Right atrium auricular region (tissue), 2 donors: ENCODE measurements at regions not wholly inside any gene's neighbourhood (a gene's known extent, or its start where the extent isn't known, plus 50 kb on each side); places are given as distances from the start of the nearest gene placed in this dataset.

Source experiments
- DNase-seq: peaks from one replicate; pipeline ENCODE4 v3.0.0-alpha.2; 2019; ENCODE audit warnings: low spot score
- H3K27ac ChIP-seq, 2 donors: fragments of 200-600 bp; sonication (generic); 1 replicate in 1 of 2; 2 replicates in 1 of 2; pipeline ENCODE4 v1.5.1; 2016 to 2019
- H3K27me3 ChIP-seq, 2 donors: fragments of 200-600 bp; sonication (generic); one replicate each; pipeline versions ENCODE4 v1.5.1 to v1.6.0; 2017 to 2019
- H3K36me3 ChIP-seq: fragments of 200-600 bp; sonication (generic); one replicate; pipeline ENCODE4 v1.5.1; 2016
- H3K4me1 ChIP-seq, 2 donors: fragments of 200-600 bp; sonication (generic); one replicate each; pipeline versions ENCODE4 v1.5.1 to v1.6.0; 2017 to 2019
- H3K4me3 ChIP-seq, 2 donors: fragments of 200-600 bp; sonication (generic); 1 replicate in 1 of 2; 2 replicates in 1 of 2; pipeline ENCODE4 v1.5.1; 2017 to 2019; ENCODE audit warnings: mild to moderate bottlenecking in 1 of 2, moderate library complexity in 1 of 2
- H3K9me3 ChIP-seq, 2 donors: fragments of 200-600 bp; sonication (generic); one replicate each; pipeline ENCODE4 v1.5.1; 2019
- CTCF ChIP-seq, 2 donors: fragments of 200-600 bp; sonication (generic); IDR thresholded peaks; one replicate each; pipeline ENCODE4 v1.5.1; 2019; ENCODE audit warnings: antibody characterized with exemption in 2 of 2

- no peak for TF ChIP-seq CTCF (IDR thresholded peaks at IDR 0.05)
- Histone ChIP-seq H3K36me3 (no peaks in the 10 kb centered on the region), H3K9me3 (no peaks in the 10 kb centered on the region), H3K4me3 (no peak overlapping the region), H3K27me3 (no peaks in the 10 kb centered on the region), H3K27ac (no peak overlapping the region), H3K4me1 (peaks cover 0 to 12% of the 10 kb centered on the region in 2 donors)
- no peak for DNase-seq
These were observed 67.7 kb upstream of the TNFSF18 start for GRCh38 chr1:173118404-173118803.

- H3K27ac ChIP-seq: no peak overlapping the region
- peaks cover 0 to 7% of the 10 kb centered on the region in 2 donors for H3K4me1 ChIP-seq
- no peaks in the 10 kb centered on the region for H3K36me3 ChIP-seq
- TF ChIP-seq CTCF (IDR thresholded peaks at IDR 0.05): no peak
- DNase-seq: no peak
- no peak overlapping the region for H3K4me3 ChIP-seq
- no peaks in the 10 kb centered on the region for H3K27me3 ChIP-seq
- H3K9me3 ChIP-seq: no peaks in the 10 kb centered on the region
These were observed 67.0 kb upstream of the TNFSF18 start for GRCh38 chr1:173117761-173118160.

GRCh38 chr1:173117108-173117633, 66.4 kb upstream of the TNFSF18 start:
- Histone ChIP-seq H3K27me3 (no peaks in the 10 kb centered on the region), H3K36me3 (no peaks in the 10 kb centered on the region), H3K4me1 (peaks cover 0 to 1% of the 10 kb centered on the region in 2 donors), H3K9me3 (no peaks in the 10 kb centered on the region), H3K4me3 (no peak overlapping the region), H3K27ac (no peak overlapping the region)
- TF ChIP-seq CTCF (IDR thresholded peaks at IDR 0.05): no peak
- DNase-seq: no peak

- H3K27ac ChIP-seq: no peak overlapping the region
- H3K4me3 ChIP-seq: no peak overlapping the region
- H3K36me3 ChIP-seq: no peaks in the 10 kb centered on the region
- no peaks in the 10 kb centered on the region for H3K4me1 ChIP-seq
- no peaks in the 10 kb centered on the region for H3K9me3 ChIP-seq
- H3K27me3 ChIP-seq: no peaks in the 10 kb centered on the region
- no peak for DNase-seq
- no peak for TF ChIP-seq CTCF (IDR thresholded peaks at IDR 0.05)
These were observed 63.6 kb upstream of the TNFSF18 start for GRCh38 chr1:173114346-173114745.

GRCh38 chr1:173113015-173113741, 62.4 kb upstream of the TNFSF18 start:
- TF ChIP-seq CTCF (IDR thresholded peaks at IDR 0.05): no peak
- H3K4me3 ChIP-seq: no peak overlapping the region
- DNase-seq: no peak
- no peak overlapping the region for H3K27ac ChIP-seq
- no peaks in the 10 kb centered on the region for H3K27me3 ChIP-seq
- H3K9me3 ChIP-seq: peaks cover 0 to 5% of the 10 kb centered on the region in 2 donors
- H3K4me1 ChIP-seq: no peaks in the 10 kb centered on the region
- no peaks in the 10 kb centered on the region for H3K36me3 ChIP-seq

GRCh38 chr1:173112129-173112528, 61.4 kb upstream of the TNFSF18 start:
- Histone ChIP-seq H3K27ac (no peak overlapping the region), H3K4me1 (no peaks in the 10 kb centered on the region), H3K36me3 (no peaks in the 10 kb centered on the region), H3K27me3 (no peaks in the 10 kb centered on the region), H3K4me3 (no peak overlapping the region), H3K9me3 (peaks cover 0 to 8% of the 10 kb centered on the region in 2 donors)
- TF ChIP-seq CTCF (IDR thresholded peaks at IDR 0.05): no peak
- no peak for DNase-seq
